Lung (tissue), 11 donors: ENCODE measurements at regions not wholly inside any gene's neighbourhood (a gene's known extent, or its start where the extent isn't known, plus 50 kb on each side); places are given as distances from the start of the nearest gene placed in this dataset.

Source experiments
- ATAC-seq: fragments of 200-7000 bp; cut with Tn5 transposase; one replicate; pipeline ENCODE4 v1.9.1; 2020; ENCODE audit warnings: moderate number of reproducible peaks; ENCODE audit not compliant: insufficient read depth, low FRiP score
- DNase-seq, 3 donors: peaks; one replicate each; pipeline ENCODE4 v3.0.0-alpha.2; 2013 to 2017
- H3K27ac ChIP-seq, 2 donors: one replicate each; pipeline ENCODE4 v1.5.1; 2013; ENCODE audit warnings: mild to moderate bottlenecking in 2 of 2, moderate library complexity in 2 of 2, control low read depth in 1 of 2, inconsistent platforms in 1 of 2, low read depth in 1 of 2, low read length in 1 of 2
- H3K27me3 ChIP-seq, 3 donors: one replicate each; pipeline ENCODE4 v1.5.1; 2013; ENCODE audit warnings: low read length in 2 of 3; ENCODE audit not compliant: control insufficient read depth in 3 of 3, insufficient read depth in 3 of 3
- H3K36me3 ChIP-seq, 4 donors: one replicate each; pipeline ENCODE4 v1.5.1; 2013; ENCODE audit warnings: low read length in 4 of 4, mild to moderate bottlenecking in 1 of 4, moderate library complexity in 1 of 4; ENCODE audit not compliant: control insufficient read depth in 4 of 4, insufficient read depth in 4 of 4
- H3K4me1 ChIP-seq, 5 donors: one replicate each; pipeline ENCODE4 v1.5.1; 2013; ENCODE audit warnings: low read length in 5 of 5, mild to moderate bottlenecking in 2 of 5, moderate library complexity in 1 of 5; ENCODE audit not compliant: control insufficient read depth in 5 of 5, insufficient read depth in 5 of 5
- H3K4me3 ChIP-seq: one replicate; pipeline ENCODE4 v1.5.1; 2013; ENCODE audit warnings: mild to moderate bottlenecking, control low read depth, moderate library complexity
- H3K9ac ChIP-seq, 2 donors: one replicate each; pipeline ENCODE4 v1.5.1; 2013; ENCODE audit warnings: low read length in 2 of 2, control low read depth in 1 of 2; ENCODE audit not compliant: insufficient read depth in 1 of 2
- H3K9me3 ChIP-seq, 4 donors: one replicate each; pipeline ENCODE4 v1.5.1; 2013; ENCODE audit warnings: low read length in 3 of 4, mild to moderate bottlenecking in 1 of 4, moderate library complexity in 1 of 4; ENCODE audit not compliant: control insufficient read depth in 4 of 4, insufficient read depth in 3 of 4
- WGBS, 2 donors: extraction: QIAGEN DNeasy Blood & Tissue Kit; methylation state at CpG; one replicate each; pipeline ENCODE4 v1.1.7; 2013; 5-methylcytosine and 5-hydroxymethylcytosine counted together
- TF ChIP-seq, protein P1 (sequence below): IDR thresholded peaks from 2 replicates; pipeline ENCODE4 v1.5.1; 2012; ENCODE audit warnings: mild to moderate bottlenecking; ENCODE audit errors: control extremely low read depth, extremely low read depth
- donor health status: control.
- donor health status: control.
- donor health status: Bipolar disorder and iron deficiency.
- donor health status: healthy.
- donor health status: DM: yes; HTN: yes; CAD: no.

DNA sequence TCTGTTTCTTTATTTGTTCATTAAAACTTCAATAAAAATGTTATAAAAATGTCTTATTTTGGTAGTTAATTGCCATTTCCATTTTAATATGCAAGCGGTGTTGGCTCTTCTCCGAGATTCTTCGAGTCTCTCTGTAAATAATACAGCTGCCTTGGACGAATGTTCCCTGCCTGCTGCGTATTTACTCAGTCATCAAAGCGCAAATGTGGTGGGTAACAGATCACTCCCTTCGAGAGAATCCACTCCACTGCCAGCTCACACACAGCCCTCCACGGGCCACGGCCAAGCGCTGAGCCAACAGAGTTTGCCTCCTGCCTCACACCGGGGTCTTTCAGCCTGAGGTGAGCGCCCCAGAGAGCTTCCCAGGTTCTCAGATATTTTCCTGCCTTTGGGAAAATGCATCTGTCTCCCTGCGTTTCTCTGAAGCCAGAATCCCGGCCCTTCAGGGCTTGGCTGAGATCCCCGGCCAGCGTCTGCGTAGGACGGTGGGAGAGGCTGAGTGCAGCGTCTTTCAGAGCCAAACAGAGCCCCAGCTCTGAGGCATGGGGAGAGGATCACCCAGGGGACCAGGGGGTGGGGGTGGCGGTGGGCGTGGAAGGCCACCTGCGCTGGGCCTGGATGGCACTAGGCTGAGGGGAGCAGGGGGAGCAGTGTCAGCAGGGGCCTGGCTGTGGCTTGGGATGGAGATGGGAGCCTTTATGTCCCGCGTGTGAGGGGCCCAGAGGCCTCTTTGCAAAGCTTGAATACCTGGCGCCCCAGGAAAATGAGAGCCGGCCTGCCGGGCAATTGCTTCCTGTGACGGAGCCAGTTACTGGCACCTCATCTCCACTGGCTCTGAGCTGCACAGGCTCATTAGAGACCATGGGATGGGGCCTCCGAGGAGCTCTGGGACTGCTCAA is 248.7 kb downstream of the RBFOX3 start:
- H3K9me3 ChIP-seq: peaks cover 0 to 8% (median 0%) of the 10 kb centered on the region in 4 donors
- H3K27me3 ChIP-seq: peaks cover 9 to 35% (median 10%) of the 10 kb centered on the region in 3 donors
- TF ChIP-seq, protein P1, sequence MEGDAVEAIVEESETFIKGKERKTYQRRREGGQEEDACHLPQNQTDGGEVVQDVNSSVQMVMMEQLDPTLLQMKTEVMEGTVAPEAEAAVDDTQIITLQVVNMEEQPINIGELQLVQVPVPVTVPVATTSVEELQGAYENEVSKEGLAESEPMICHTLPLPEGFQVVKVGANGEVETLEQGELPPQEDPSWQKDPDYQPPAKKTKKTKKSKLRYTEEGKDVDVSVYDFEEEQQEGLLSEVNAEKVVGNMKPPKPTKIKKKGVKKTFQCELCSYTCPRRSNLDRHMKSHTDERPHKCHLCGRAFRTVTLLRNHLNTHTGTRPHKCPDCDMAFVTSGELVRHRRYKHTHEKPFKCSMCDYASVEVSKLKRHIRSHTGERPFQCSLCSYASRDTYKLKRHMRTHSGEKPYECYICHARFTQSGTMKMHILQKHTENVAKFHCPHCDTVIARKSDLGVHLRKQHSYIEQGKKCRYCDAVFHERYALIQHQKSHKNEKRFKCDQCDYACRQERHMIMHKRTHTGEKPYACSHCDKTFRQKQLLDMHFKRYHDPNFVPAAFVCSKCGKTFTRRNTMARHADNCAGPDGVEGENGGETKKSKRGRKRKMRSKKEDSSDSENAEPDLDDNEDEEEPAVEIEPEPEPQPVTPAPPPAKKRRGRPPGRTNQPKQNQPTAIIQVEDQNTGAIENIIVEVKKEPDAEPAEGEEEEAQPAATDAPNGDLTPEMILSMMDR: no peak
- H3K4me3 ChIP-seq: no peak overlapping the region
- H3K27ac ChIP-seq: no peak overlapping the region
- no peaks in the 10 kb centered on the region for H3K4me1 ChIP-seq
- peak in 2 of 3 donors; percentile 18 to 25 for DNase-seq
- 44 to 67% methylated on average over 29 of the region's 29 CpGs for WGBS, 2 donors
- H3K36me3 ChIP-seq: no peaks in the 10 kb centered on the region
- H3K9ac ChIP-seq: no peak overlapping the region
- no peak for ATAC-seq

DNA sequence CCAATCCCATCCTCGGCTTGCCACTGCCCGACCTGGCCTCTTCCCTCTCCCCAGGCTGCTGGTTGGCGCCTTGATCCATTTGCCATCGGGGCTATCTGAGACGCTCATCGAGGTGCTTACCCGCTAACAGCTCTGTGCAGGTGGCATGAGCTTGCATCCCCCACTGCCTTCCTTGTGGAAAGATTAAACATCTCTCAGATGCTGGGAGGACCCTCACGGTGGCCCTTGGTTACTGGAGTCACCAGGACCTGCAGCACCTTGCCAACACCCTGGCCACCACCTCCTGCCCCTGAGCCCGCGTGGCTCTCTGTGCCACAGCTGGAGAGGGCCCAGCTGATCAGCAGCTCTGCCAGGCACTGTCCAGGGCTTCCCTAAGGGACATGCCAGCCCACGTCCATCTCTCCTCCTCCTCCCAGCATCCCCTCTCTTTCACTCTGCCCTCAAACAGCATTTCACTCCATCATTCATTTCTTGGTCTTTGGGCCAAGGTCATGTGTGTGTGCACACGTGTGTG is 249.6 kb downstream of the RBFOX3 start:
- H3K9ac ChIP-seq: no peak overlapping the region
- H3K27ac ChIP-seq: no peak overlapping the region
- ATAC-seq (no peak), DNase-seq (no peak)
- H3K36me3 ChIP-seq: no peaks in the 10 kb centered on the region
- peaks cover 0 to 8% (median 0%) of the 10 kb centered on the region in 4 donors for H3K9me3 ChIP-seq
- H3K4me3 ChIP-seq: no peak overlapping the region
- TF ChIP-seq, protein P1: no peak
- WGBS, 2 donors: 73 to 76% methylated on average over 12 of the region's 12 CpGs
- no peaks in the 10 kb centered on the region for H3K4me1 ChIP-seq
- peaks cover 9 to 31% (median 10%) of the 10 kb centered on the region in 3 donors for H3K27me3 ChIP-seq

DNA sequence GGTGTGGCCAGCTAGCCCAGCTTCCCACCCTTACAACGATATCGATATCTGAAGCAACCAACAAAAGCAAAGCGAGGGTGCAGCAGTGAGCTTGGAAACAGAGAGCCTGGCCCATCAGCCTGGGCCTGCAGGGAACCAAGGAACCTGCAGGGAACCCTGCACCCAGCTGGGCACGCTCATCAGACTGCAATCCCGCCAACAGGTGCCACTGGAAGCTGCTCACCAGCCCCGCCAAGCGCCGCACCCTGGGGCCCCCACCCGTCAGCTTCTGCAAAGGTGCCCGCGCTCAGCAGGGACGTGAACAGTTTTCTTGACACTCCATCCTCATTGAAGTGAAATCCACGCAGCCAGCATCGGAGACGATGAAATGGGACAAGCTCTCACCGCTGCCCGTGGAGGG is 250.7 kb downstream of the RBFOX3 start:
- no peak overlapping the region for H3K9ac ChIP-seq
- 84 to 90% methylated on average over 15 to 17 of the region's 17 CpGs for WGBS, 2 donors
- no peaks in the 10 kb centered on the region for H3K36me3 ChIP-seq
- H3K4me1 ChIP-seq: no peaks in the 10 kb centered on the region
- DNase-seq: no peak
- no peak overlapping the region for H3K27ac ChIP-seq
- TF ChIP-seq, protein P1: no peak
- H3K9me3 ChIP-seq: peaks cover 0 to 5% (median 0%) of the 10 kb centered on the region in 4 donors
- H3K4me3 ChIP-seq: no peak overlapping the region
- ATAC-seq: no peak
- H3K27me3 ChIP-seq: peaks cover 6 to 21% (median 10%) of the 10 kb centered on the region in 3 donors
